Endothelial cell (in vitro differentiated cells): ENCODE measurements at regions not wholly inside any gene's neighbourhood (a gene's known extent, or its start where the extent isn't known, plus 50 kb on each side); places are given as distances from the start of the nearest gene placed in this dataset.
A peak's percentile ranks its signal among the peaks of the same experiment; 100 is the strongest.

Experiments used
- DNase-seq: peaks from one replicate; pipeline ENCODE4 v3.0.0; 2021; ENCODE audit warnings: low spot score
- H3K27ac Mint-ChIP-seq: one replicate; pipeline ENCODE4 v1.8.0; 2021; ENCODE audit warnings: mixed read lengths, inconsistent platforms; ENCODE audit not compliant: unreplicated experiment
- H3K27me3 Mint-ChIP-seq: one replicate; pipeline ENCODE4 v1.8.0; 2021; ENCODE audit warnings: mild to moderate bottlenecking, moderate library complexity, mixed read lengths, inconsistent platforms; ENCODE audit not compliant: unreplicated experiment
- H3K36me3 Mint-ChIP-seq: one replicate; pipeline ENCODE4 v1.8.0; 2021; ENCODE audit warnings: mild to moderate bottlenecking, low read depth, mixed read lengths, inconsistent platforms; ENCODE audit not compliant: unreplicated experiment
- H3K4me1 Mint-ChIP-seq: one replicate; pipeline ENCODE4 v1.8.0; 2021; ENCODE audit warnings: mild to moderate bottlenecking, mixed read lengths, inconsistent platforms; ENCODE audit not compliant: unreplicated experiment
- H3K4me3 Mint-ChIP-seq: one replicate; pipeline ENCODE4 v1.8.0; 2021; ENCODE audit warnings: mild to moderate bottlenecking, mixed read lengths, inconsistent platforms; ENCODE audit not compliant: unreplicated experiment
- H3K9me3 Mint-ChIP-seq: one replicate; pipeline ENCODE4 v1.8.0; 2021; ENCODE audit warnings: mixed read lengths, inconsistent platforms; ENCODE audit not compliant: unreplicated experiment
- CTCF ChIP-seq: fragments of 200-600 bp; sonication (generic); IDR thresholded peaks from one replicate; pipeline ENCODE4 v1.5.0; 2021; ENCODE audit warnings: antibody characterized with exemption; ENCODE audit not compliant: unreplicated experiment

DNA sequence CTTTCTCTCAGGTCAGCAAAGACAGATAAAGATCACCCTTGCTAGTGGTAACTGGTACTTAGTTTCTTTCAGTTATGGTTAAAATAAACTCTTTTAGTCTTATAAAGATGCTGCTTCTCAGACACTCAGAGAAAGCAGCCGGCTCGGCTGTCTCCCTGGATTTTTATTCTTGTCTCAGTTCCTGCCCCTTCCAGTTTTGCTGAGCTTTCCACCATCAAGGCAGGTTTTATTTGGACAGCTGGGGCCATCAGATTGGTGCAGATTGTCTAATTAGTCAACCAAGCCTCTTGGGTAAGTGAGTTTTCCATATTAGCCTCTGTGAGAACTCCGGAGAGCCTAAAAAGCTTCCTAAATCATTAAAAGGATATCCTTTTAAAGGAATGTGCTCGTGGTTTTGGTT is 130.8 kb upstream of the BMP4 start:
- Mint-ChIP-seq H3K27ac (peak overlapping the region; percentile 84), H3K27me3 (no peaks in the 10 kb centered on the region), H3K4me1 (peaks cover 33% of the 10 kb centered on the region), H3K4me3 (no peak overlapping the region), H3K36me3 (no peaks in the 10 kb centered on the region), H3K9me3 (no peaks in the 10 kb centered on the region)
- TF ChIP-seq CTCF, result no peak
- no peak for DNase-seq

DNA sequence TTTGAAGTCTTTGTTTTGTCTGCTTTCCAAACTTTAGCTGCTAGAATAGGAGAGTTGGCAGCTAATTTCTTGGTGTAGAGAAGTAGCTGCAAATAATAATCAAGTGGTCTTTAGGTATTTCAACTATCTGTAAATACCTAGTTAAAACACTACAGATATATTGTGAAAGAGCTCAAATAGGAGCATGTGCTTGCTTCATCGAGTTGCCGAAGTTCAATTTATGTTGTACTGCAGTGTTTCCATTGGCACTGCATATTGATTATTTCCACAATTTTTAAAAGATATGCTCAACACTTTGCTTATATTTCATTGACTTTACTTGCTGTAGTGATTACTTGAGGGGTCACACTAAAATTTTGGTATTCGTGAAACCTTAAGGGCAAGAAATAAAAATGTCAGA is 131.6 kb upstream of the BMP4 start:
- H3K4me1 Mint-ChIP-seq, result peaks cover 33% of the 10 kb centered on the region
- no peak for TF ChIP-seq CTCF
- DNase-seq, result no peak
- H3K27ac Mint-ChIP-seq, result no peak overlapping the region
- no peak overlapping the region for H3K4me3 Mint-ChIP-seq
- H3K9me3 Mint-ChIP-seq, result no peaks in the 10 kb centered on the region
- H3K36me3 Mint-ChIP-seq, result no peaks in the 10 kb centered on the region
- no peaks in the 10 kb centered on the region for H3K27me3 Mint-ChIP-seq

DNA sequence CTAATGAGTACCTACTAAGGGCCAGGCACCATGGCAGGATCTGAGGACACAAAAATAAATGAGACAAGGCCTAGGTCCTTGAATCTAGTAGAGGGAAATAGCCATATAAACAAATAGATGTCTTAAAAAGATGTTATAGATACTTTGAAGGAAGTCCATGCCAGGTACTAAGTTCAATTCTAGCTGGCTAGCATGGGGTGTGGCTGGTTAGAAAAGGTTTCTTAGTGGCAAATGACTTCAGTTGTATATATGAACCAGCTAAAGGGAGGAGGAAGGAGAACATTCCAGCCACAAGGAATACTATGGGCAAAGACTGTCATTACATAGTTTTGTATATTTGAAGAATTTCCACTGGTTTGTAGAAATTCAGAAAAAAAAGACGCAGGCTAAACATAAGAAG is 133.6 kb upstream of the BMP4 start:
- no peaks in the 10 kb centered on the region for H3K36me3 Mint-ChIP-seq
- TF ChIP-seq CTCF, result no peak
- H3K4me3 Mint-ChIP-seq, result no peak overlapping the region
- no peak for DNase-seq
- H3K27me3 Mint-ChIP-seq, result no peaks in the 10 kb centered on the region
- no peaks in the 10 kb centered on the region for H3K9me3 Mint-ChIP-seq
- H3K27ac Mint-ChIP-seq, result no peak overlapping the region
- H3K4me1 Mint-ChIP-seq, result peaks cover 23% of the 10 kb centered on the region

- Mint-ChIP-seq H3K9me3 (no peaks in the 10 kb centered on the region), H3K36me3 (no peaks in the 10 kb centered on the region), H3K4me1 (no peaks in the 10 kb centered on the region), H3K4me3 (no peak overlapping the region), H3K27ac (no peak overlapping the region), H3K27me3 (no peaks in the 10 kb centered on the region)
- no peak for TF ChIP-seq CTCF
- no peak for DNase-seq
Measured at GRCh38 chr14:54094765-54095164, 138.1 kb upstream of the BMP4 start.

DNA sequence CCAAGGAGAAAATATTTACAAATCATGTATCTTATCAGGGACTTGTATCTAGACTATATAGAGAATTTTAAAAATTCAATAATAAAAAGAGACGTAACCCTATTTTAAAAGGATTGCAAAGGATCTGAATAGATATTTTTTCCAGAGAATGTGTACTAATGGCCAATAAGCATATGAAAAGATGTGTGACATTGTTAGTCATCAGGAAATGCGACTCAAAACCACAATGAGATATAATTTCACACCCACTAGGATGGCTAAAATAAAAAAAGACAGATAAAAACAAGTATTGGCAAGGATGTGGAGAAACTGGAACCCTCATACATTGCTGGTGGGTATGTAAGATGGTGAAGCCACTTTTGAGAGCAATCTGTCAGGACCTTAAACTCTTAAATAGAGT is 141.9 kb upstream of the BMP4 start:
- Mint-ChIP-seq H3K4me3 (no peak overlapping the region), H3K36me3 (no peaks in the 10 kb centered on the region), H3K27me3 (no peaks in the 10 kb centered on the region), H3K4me1 (no peaks in the 10 kb centered on the region), H3K27ac (no peak overlapping the region), H3K9me3 (no peaks in the 10 kb centered on the region)
- TF ChIP-seq CTCF, result no peak
- DNase-seq, result no peak
